Smooth muscle cell (in vitro differentiated cells): ENCODE measurements at regions not wholly inside any gene's neighbourhood (a gene's known extent, or its start where the extent isn't known, plus 50 kb on each side); places are given as distances from the start of the nearest gene placed in this dataset.
A peak's percentile ranks its signal among the peaks of the same experiment; 100 is the strongest.

ENCODE experiments used
- DNase-seq: peaks from one replicate; lab custom pipeline; 2025; ENCODE audit not compliant: unreplicated experiment; lab: John Stamatoyannopoulos, UW
- H2AFZ ChIP-seq: fragments of 200-600 bp; sonication (generic); 2 replicates; pipeline ENCODE4 v1.6.0; 2016; ENCODE audit warnings: antibody characterized with exemption, low read depth, mild to moderate bottlenecking
- H3F3A ChIP-seq: fragments of 200-600 bp; sonication (generic); 2 replicates; pipeline ENCODE4 v1.6.0; 2017; ENCODE audit warnings: antibody characterized with exemption, low read depth
- H3K27ac ChIP-seq: fragments of 200-600 bp; sonication (generic); 2 replicates; pipeline ENCODE4 v1.5.1; 2016; ENCODE audit warnings: low read depth, mild to moderate bottlenecking
- H3K27me3 ChIP-seq: fragments of 200-600 bp; sonication (generic); 2 replicates; pipeline ENCODE4 v1.6.1; 2016; ENCODE audit warnings: low read depth, mild to moderate bottlenecking
- H3K36me3 ChIP-seq: fragments of 200-600 bp; sonication (generic); 2 replicates; pipeline ENCODE4 v1.5.1; 2016; ENCODE audit warnings: low read depth
- H3K4me1 ChIP-seq: fragments of 200-600 bp; sonication (generic); 2 replicates; pipeline ENCODE4 v1.5.1; 2016; ENCODE audit warnings: low read depth
- H3K4me2 ChIP-seq: fragments of 200-600 bp; sonication (generic); 2 replicates; pipeline ENCODE4 v1.6.0; 2016; ENCODE audit warnings: mild to moderate bottlenecking
- H3K4me3 ChIP-seq: fragments of 200-600 bp; sonication (generic); 2 replicates; pipeline ENCODE4 v1.5.1; 2016; ENCODE audit warnings: mild to moderate bottlenecking
- H3K79me2 ChIP-seq: fragments of 200-600 bp; sonication (generic); 2 replicates; pipeline ENCODE4 v1.6.0; 2016; ENCODE audit warnings: low read depth, mild to moderate bottlenecking
- H3K9ac ChIP-seq: fragments of 200-600 bp; sonication (generic); 2 replicates; pipeline ENCODE4 v1.6.0; 2016; ENCODE audit warnings: low read depth
- H3K9me3 ChIP-seq: fragments of 200-600 bp; sonication (generic); replicated peaks from 2 replicates; pipeline ENCODE4 v1.5.1; 2016; ENCODE audit warnings: low read depth
- H4K20me1 ChIP-seq: fragments of 200-600 bp; sonication (generic); 2 replicates; pipeline ENCODE4 v1.6.0; 2016; ENCODE audit warnings: low read depth
- CTCF ChIP-seq: fragments of 200-600 bp; sonication (generic); IDR thresholded peaks from 2 replicates; pipeline ENCODE4 v1.5.1; 2017; ENCODE audit warnings: borderline replicate concordance, mild to moderate bottlenecking, antibody characterized with exemption; ENCODE audit not compliant: insufficient read depth, poor library complexity, severe bottlenecking
- WGBS: methylation state at CpG from one replicate; pipeline ENCODE4 v1.1.7; 2016; ENCODE audit warnings: low lambda C conversion rate; 5-methylcytosine and 5-hydroxymethylcytosine counted together

GRCh38 chr2:217064234-217065011 lies 204.6 kb upstream of the TNP1 start:
- no peak overlapping the region for H3K27ac ChIP-seq
- H3K27me3 ChIP-seq: no peaks in the 10 kb centered on the region
- H3F3A ChIP-seq: peaks cover 9% of the 10 kb centered on the region
- H2AFZ ChIP-seq: peak overlapping the region; percentile 66
- WGBS: 71% methylated on average over 16 of the region's 16 CpGs
- no peaks in the 10 kb centered on the region for H3K79me2 ChIP-seq
- H3K9ac ChIP-seq: no peak overlapping the region
- H4K20me1 ChIP-seq: no peaks in the 10 kb centered on the region
- no peak for TF ChIP-seq CTCF
- DNase-seq: no peak
- no peak overlapping the region for H3K4me3 ChIP-seq
- H3K36me3 ChIP-seq: no peaks in the 10 kb centered on the region
- H3K9me3 ChIP-seq: peaks cover 4% of the 10 kb centered on the region
- H3K4me2 ChIP-seq: no peak overlapping the region
- H3K4me1 ChIP-seq: peaks cover 16% of the 10 kb centered on the region

- Histone ChIP-seq H3K79me2 (no peaks in the 10 kb centered on the region), H2AFZ (no peak overlapping the region), H3F3A (peaks cover 9% of the 10 kb centered on the region), H3K9me3 (peaks cover 4% of the 10 kb centered on the region), H3K9ac (no peak overlapping the region), H3K36me3 (no peaks in the 10 kb centered on the region), H3K4me1 (peaks cover 16% of the 10 kb centered on the region), H3K4me2 (no peak overlapping the region), H4K20me1 (no peaks in the 10 kb centered on the region), H3K27me3 (no peaks in the 10 kb centered on the region), H3K4me3 (no peak overlapping the region), H3K27ac (no peak overlapping the region)
- no peak for DNase-seq
- WGBS: 78% methylated on average over 5 of the region's 5 CpGs
- no peak for TF ChIP-seq CTCF
These were observed 203.4 kb upstream of the TNP1 start for GRCh38 chr2:217063238-217063755.

GRCh38 chr2:217062768-217063167 lies 202.9 kb upstream of the TNP1 start:
- no peaks in the 10 kb centered on the region for H3K27me3 ChIP-seq
- H3K27ac ChIP-seq: no peak overlapping the region
- H3K4me2 ChIP-seq: no peak overlapping the region
- no peaks in the 10 kb centered on the region for H4K20me1 ChIP-seq
- TF ChIP-seq CTCF: no peak
- H3K4me3 ChIP-seq: no peak overlapping the region
- no peaks in the 10 kb centered on the region for H3K36me3 ChIP-seq
- no peak for DNase-seq
- peaks cover 1% of the 10 kb centered on the region for H3K9me3 ChIP-seq
- WGBS: 78% methylated on average over 6 of the region's 6 CpGs
- H3K79me2 ChIP-seq: no peaks in the 10 kb centered on the region
- peaks cover 16% of the 10 kb centered on the region for H3K4me1 ChIP-seq
- peaks cover 9% of the 10 kb centered on the region for H3F3A ChIP-seq
- H2AFZ ChIP-seq: no peak overlapping the region
- H3K9ac ChIP-seq: no peak overlapping the region
